ENCODE measurements at regions not wholly inside any gene's neighbourhood (a gene's known extent, or its start where the extent isn't known, plus 50 kb on each side); places are given as distances from the start of the nearest gene placed in this dataset.
A peak's percentile ranks its signal among the peaks of the same experiment; 100 is the strongest.

- DNase-seq (ENCODE audit: low read depth) = no peak
- no peak overlapping the region for H3K4me3 ChIP-seq (ENCODE audit: control insufficient read depth, low read depth, low read length)
- no peak for TF ChIP-seq CTCF (conservative IDR thresholded peaks at IDR 0.05; ENCODE audit: control insufficient read depth, insufficient read depth, low read depth, low read length)
Observed at GRCh38 chr21:16956824-16957223, 556.0 kb upstream of the CXADR start.

GRCh38 chr21:16965424-16965823 lies 547.4 kb upstream of the CXADR start:
- TF ChIP-seq CTCF (conservative IDR thresholded peaks at IDR 0.05; ENCODE audit: control insufficient read depth, insufficient read depth, low read depth, low read length) = no peak
- no peak for DNase-seq (ENCODE audit: low read depth)
- no peak overlapping the region for H3K4me3 ChIP-seq (ENCODE audit: control insufficient read depth, low read depth, low read length)

GRCh38 chr21:16968436-16968835 lies 544.4 kb upstream of the CXADR start:
- TF ChIP-seq CTCF (conservative IDR thresholded peaks at IDR 0.05; ENCODE audit: control insufficient read depth, insufficient read depth, low read depth, low read length) = no peak
- no peak for DNase-seq (ENCODE audit: low read depth)
- H3K4me3 ChIP-seq (ENCODE audit: control insufficient read depth, low read depth, low read length) = no peak overlapping the region

- no peak for DNase-seq (ENCODE audit: low read depth)
- no peak for TF ChIP-seq CTCF (conservative IDR thresholded peaks at IDR 0.05; ENCODE audit: control insufficient read depth, insufficient read depth, low read depth, low read length)
- H3K4me3 ChIP-seq (ENCODE audit: control insufficient read depth, low read depth, low read length) = no peak overlapping the region
Observed at GRCh38 chr21:16969636-16970035, 543.2 kb upstream of the CXADR start.

GRCh38 chr21:16974060-16974459 lies 538.8 kb upstream of the CXADR start:
- no peak for TF ChIP-seq CTCF (conservative IDR thresholded peaks at IDR 0.05; ENCODE audit: control insufficient read depth, insufficient read depth, low read depth, low read length)
- H3K4me3 ChIP-seq (ENCODE audit: control insufficient read depth, low read depth, low read length) = no peak overlapping the region
- no peak for DNase-seq (ENCODE audit: low read depth)

GRCh38 chr21:16976193-16976592 lies 536.6 kb upstream of the CXADR start:
- TF ChIP-seq CTCF (conservative IDR thresholded peaks at IDR 0.05; ENCODE audit: control insufficient read depth, insufficient read depth, low read depth, low read length) = no peak
- peak; percentile 7 for DNase-seq (ENCODE audit: low read depth)
- H3K4me3 ChIP-seq (ENCODE audit: control insufficient read depth, low read depth, low read length) = no peak overlapping the region

- TF ChIP-seq CTCF (conservative IDR thresholded peaks at IDR 0.05; ENCODE audit: control insufficient read depth, insufficient read depth, low read depth, low read length) = no peak
- no peak overlapping the region for H3K4me3 ChIP-seq (ENCODE audit: control insufficient read depth, low read depth, low read length)
- DNase-seq (ENCODE audit: low read depth) = no peak
Observed at GRCh38 chr21:16978309-16978895, 534.4 kb upstream of the CXADR start.

Data from fibroblast of mammary gland (primary cell).